Epithelial cell of esophagus (primary cell): ENCODE measurements at regions not wholly inside any gene's neighbourhood (a gene's known extent, or its start where the extent isn't known, plus 50 kb on each side); places are given as distances from the start of the nearest gene placed in this dataset.
A peak's percentile ranks its signal among the peaks of the same experiment; 100 is the strongest.
"Not testable (repeated sequence)": the region's sequence is repeated elsewhere in the genome, so short reads cannot be mapped to it uniquely, and the experiment has no call there.

ENCODE experiments used
- DNase-seq: peaks from one replicate; pipeline ENCODE4 v3.0.0; 2010; ENCODE audit warnings: low read depth
- H3K4me3 ChIP-seq: 2 replicates; pipeline ENCODE4 v1.5.1; 2011; ENCODE audit warnings: mild to moderate bottlenecking, low read length, control low read depth
- CTCF ChIP-seq: IDR thresholded peaks from 2 replicates; pipeline ENCODE4 v1.5.1; 2011; ENCODE audit warnings: low read depth, mild to moderate bottlenecking, low read length, control low read depth, inconsistent platforms; ENCODE audit not compliant: insufficient read depth; ENCODE audit errors: missing control alignments

GRCh38 chr6:48597951-48598350 lies 487.0 kb upstream of the PTCHD4 start:
- DNase-seq: no peak
- no peak overlapping the region for H3K4me3 ChIP-seq
- no peak for TF ChIP-seq CTCF

- DNase-seq: no peak
These were observed 485.8 kb upstream of the PTCHD4 start for GRCh38 chr6:48596830-48597229.

GRCh38 chr6:48591158-48591557 lies 480.2 kb upstream of the PTCHD4 start:
- not testable (repeated sequence) for H3K4me3 ChIP-seq, DNase-seq

More at GRCh38 chr6:48596830-48597229, 485.8 kb upstream of the PTCHD4 start:
- H3K4me3 ChIP-seq: no peak overlapping the region
- no peak for TF ChIP-seq CTCF

- no peak for DNase-seq
- TF ChIP-seq CTCF: no peak
These were observed 473.8 kb upstream of the PTCHD4 start for GRCh38 chr6:48584846-48585245.

GRCh38 chr6:48570656-48571055 lies 459.7 kb upstream of the PTCHD4 start:
- TF ChIP-seq CTCF: no peak

More at GRCh38 chr6:48584846-48585245, 473.8 kb upstream of the PTCHD4 start:
- H3K4me3 ChIP-seq: no peak overlapping the region

GRCh38 chr6:48568856-48569255 lies 457.9 kb upstream of the PTCHD4 start:
- no peak for DNase-seq
- no peak for TF ChIP-seq CTCF
- H3K4me3 ChIP-seq: no peak overlapping the region

More at GRCh38 chr6:48570656-48571055, 459.7 kb upstream of the PTCHD4 start:
- no peak overlapping the region for H3K4me3 ChIP-seq
- no peak for DNase-seq

GRCh38 chr6:48567016-48567415 lies 456.0 kb upstream of the PTCHD4 start:
- peak; percentile 46 for DNase-seq
- H3K4me3 ChIP-seq: no peak overlapping the region
- TF ChIP-seq CTCF: no peak
